ENCODE measurements at regions not wholly inside any gene's neighbourhood (a gene's known extent, or its start where the extent isn't known, plus 50 kb on each side); places are given as distances from the start of the nearest gene placed in this dataset.

DNA sequence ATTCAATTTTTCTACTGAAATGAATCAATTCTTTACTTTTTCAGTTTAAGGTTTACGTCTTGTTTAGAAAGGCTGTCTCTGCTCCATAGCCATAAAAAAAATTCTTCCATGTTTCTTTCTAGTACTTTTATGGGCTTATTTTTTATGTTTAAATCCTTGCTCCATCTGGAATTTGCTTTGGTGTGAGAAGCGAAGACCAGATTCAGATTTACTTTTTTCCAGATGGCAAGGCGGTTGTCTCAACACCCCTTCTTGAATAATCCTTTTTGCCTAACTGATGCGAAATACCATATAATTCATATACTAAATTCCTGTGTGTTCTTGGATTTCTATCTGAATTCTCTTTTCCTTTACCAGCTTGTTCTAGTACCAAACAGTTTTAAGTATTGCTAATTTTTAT lies 101.5 kb downstream of the C1orf94 start:
- WGBS: 68% methylated on average over 4 of the region's 4 CpGs
- no peak for TF ChIP-seq POLR2A (IDR thresholded peaks at IDR 0.05)
- TF ChIP-seq EP300 (IDR thresholded peaks at IDR 0.05): no peak
- TF ChIP-seq POLR2AphosphoS5 (IDR thresholded peaks at IDR 0.05): no peak
- TF ChIP-seq, protein P1, sequence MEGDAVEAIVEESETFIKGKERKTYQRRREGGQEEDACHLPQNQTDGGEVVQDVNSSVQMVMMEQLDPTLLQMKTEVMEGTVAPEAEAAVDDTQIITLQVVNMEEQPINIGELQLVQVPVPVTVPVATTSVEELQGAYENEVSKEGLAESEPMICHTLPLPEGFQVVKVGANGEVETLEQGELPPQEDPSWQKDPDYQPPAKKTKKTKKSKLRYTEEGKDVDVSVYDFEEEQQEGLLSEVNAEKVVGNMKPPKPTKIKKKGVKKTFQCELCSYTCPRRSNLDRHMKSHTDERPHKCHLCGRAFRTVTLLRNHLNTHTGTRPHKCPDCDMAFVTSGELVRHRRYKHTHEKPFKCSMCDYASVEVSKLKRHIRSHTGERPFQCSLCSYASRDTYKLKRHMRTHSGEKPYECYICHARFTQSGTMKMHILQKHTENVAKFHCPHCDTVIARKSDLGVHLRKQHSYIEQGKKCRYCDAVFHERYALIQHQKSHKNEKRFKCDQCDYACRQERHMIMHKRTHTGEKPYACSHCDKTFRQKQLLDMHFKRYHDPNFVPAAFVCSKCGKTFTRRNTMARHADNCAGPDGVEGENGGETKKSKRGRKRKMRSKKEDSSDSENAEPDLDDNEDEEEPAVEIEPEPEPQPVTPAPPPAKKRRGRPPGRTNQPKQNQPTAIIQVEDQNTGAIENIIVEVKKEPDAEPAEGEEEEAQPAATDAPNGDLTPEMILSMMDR (IDR thresholded peaks at IDR 0.05): no peak
- Histone ChIP-seq H3K4me1 (no peaks in the 10 kb centered on the region), H3K36me3 (no peaks in the 10 kb centered on the region), H3K9me3 (no peaks in the 10 kb centered on the region), H3K27ac (no peak overlapping the region), H3K4me3 (no peak overlapping the region), H3K27me3 (peaks cover 12% of the 10 kb centered on the region)
- no peak for DNase-seq (ENCODE audit: low spot score in 2 of 2)

DNA sequence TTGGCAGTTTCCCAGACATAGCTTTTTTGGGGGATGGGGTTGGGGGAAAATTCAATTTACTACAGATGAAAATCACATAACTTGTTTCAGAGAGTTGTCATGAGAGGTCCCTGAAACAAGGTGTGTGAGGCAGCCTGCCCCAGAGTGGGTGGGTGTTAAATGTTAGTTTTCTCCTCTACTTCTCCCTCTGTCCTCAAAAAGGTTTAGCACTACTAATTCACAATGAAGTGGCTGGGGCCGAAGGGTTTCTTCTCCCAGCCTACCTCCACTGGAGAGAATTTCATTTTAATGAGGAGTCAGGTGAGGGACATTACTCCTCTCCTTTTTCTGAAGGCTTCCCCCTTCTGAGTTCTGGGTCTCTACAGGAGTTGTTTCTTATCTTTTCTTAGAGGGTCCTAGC lies 103.3 kb downstream of the C1orf94 start:
- no peak for TF ChIP-seq EP300 (IDR thresholded peaks at IDR 0.05)
- TF ChIP-seq POLR2A (IDR thresholded peaks at IDR 0.05): no peak
- H3K9me3 ChIP-seq: no peaks in the 10 kb centered on the region
- 95% methylated on average over 1 of the region's 1 CpG for WGBS
- DNase-seq (ENCODE audit: low spot score in 2 of 2): no peak
- H3K36me3 ChIP-seq: no peaks in the 10 kb centered on the region
- H3K4me3 ChIP-seq: no peak overlapping the region
- H3K4me1 ChIP-seq: no peaks in the 10 kb centered on the region
- peaks cover 13% of the 10 kb centered on the region for H3K27me3 ChIP-seq
- H3K27ac ChIP-seq: no peak overlapping the region

DNA sequence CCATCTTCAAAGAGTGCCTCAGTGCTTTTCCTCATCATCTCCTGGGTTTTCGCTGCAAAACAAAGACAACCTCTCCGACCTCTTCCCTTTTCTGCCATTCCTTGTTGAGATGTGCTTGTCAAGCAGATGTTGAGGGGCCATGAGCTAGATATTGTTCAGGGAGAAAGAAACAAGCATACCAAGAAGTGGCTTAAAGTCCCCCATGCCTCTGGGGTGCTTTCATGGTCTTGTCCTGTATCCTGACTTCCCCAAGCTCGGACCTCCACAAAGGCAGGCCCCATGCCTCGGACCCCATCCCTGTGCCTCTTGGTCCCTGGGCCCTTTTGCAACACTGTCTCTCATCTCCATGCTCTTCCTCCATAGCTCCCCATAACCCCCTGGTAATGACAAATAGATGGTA lies 103.8 kb downstream of the C1orf94 start:
- Histone ChIP-seq H3K9me3 (no peaks in the 10 kb centered on the region), H3K27me3 (peaks cover 16% of the 10 kb centered on the region), H3K27ac (no peak overlapping the region), H3K36me3 (no peaks in the 10 kb centered on the region), H3K4me1 (no peaks in the 10 kb centered on the region), H3K4me3 (no peak overlapping the region)
- DNase-seq (ENCODE audit: low spot score in 2 of 2): no peak
- TF ChIP-seq EP300 (IDR thresholded peaks at IDR 0.05) (no peak), POLR2A (IDR thresholded peaks at IDR 0.05) (no peak), POLR2AphosphoS5 (IDR thresholded peaks at IDR 0.05) (no peak)
- TF ChIP-seq, protein P1 (IDR thresholded peaks at IDR 0.05): no peak
- WGBS: 91% methylated on average over 4 of the region's 4 CpGs

DNA sequence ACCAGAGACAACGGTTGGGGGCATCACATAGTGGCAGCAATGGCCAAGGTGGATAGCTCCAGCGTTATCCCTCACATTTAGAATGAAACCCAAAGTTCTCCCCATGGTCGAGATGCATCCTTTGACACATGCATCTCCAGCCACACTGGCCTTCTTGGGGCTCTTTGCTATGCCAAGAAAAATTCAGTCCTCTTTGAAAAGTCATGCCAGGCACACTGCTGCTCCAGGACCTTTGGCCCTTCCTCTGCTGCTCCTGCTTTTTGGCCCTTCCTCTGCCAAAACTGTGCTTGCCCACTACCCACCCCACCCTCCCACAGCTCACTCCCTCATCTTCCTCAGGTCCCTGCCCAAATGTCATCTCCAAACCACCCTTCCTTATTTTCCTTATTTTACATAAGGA lies 106.4 kb downstream of the C1orf94 start:
- Histone ChIP-seq H3K36me3 (no peaks in the 10 kb centered on the region), H3K27me3 (peaks cover 16% of the 10 kb centered on the region), H3K27ac (no peak overlapping the region), H3K4me1 (no peaks in the 10 kb centered on the region), H3K9me3 (no peaks in the 10 kb centered on the region), H3K4me3 (no peak overlapping the region)
- no peak for TF ChIP-seq POLR2AphosphoS5 (IDR thresholded peaks at IDR 0.05)
- no peak for TF ChIP-seq EP300 (IDR thresholded peaks at IDR 0.05)
- TF ChIP-seq, protein P1 (IDR thresholded peaks at IDR 0.05): no peak
- TF ChIP-seq POLR2A (IDR thresholded peaks at IDR 0.05): no peak
- no peak for DNase-seq (ENCODE audit: low spot score in 2 of 2)
- 55% methylated on average over 3 of the region's 3 CpGs for WGBS

DNA sequence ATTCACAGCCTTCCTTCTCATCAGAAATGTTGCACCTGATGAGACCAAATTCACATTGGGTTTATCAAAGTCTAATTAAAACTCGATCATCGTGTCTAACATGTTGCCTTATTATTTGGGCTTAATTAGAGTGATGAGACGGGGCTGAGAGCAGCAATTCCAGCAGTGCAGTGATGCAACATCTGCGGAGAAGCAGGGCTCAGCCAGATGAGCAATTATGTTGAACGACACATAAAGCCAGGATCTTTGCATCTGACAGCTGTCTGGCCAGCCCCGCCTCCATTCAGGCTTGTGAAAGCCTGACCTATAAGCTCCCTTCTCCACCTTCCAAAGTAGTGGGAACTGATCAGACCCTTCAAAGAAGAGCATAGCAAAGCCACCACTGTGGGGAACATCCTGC lies 109.8 kb downstream of the C1orf94 start:
- Histone ChIP-seq H3K27me3 (peaks cover 15% of the 10 kb centered on the region), H3K9me3 (no peaks in the 10 kb centered on the region), H3K27ac (no peak overlapping the region), H3K4me1 (no peaks in the 10 kb centered on the region), H3K36me3 (no peaks in the 10 kb centered on the region), H3K4me3 (no peak overlapping the region)
- no peak for DNase-seq (ENCODE audit: low spot score in 2 of 2)
- WGBS: 38% methylated on average over 6 of the region's 6 CpGs
- no peak for TF ChIP-seq POLR2A (IDR thresholded peaks at IDR 0.05)
- no peak for TF ChIP-seq EP300 (IDR thresholded peaks at IDR 0.05)
- no peak for TF ChIP-seq POLR2AphosphoS5 (IDR thresholded peaks at IDR 0.05)
- TF ChIP-seq, protein P1 (IDR thresholded peaks at IDR 0.05): no peak

DNA sequence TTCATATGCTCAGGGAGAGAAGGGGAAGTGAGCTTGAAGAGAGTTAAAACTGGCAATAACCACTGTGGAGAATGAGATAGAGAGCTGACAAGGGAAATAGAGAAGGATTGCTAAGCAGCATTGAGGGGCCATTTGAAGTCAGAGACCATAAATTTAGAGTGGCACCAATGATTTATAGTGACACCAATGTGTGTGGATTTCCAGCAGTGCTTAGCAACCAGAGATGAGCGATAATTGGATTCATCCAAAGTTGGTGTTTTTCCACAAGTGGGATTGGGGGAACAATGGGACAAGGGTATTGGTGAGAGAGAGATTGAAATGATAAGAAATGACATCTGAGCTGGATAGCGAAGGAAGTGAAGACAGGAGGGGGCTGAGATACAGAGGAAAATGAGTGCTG lies 114.1 kb downstream of the C1orf94 start:
- no peaks in the 10 kb centered on the region for H3K4me1 ChIP-seq
- no peaks in the 10 kb centered on the region for H3K36me3 ChIP-seq
- no peak for DNase-seq (ENCODE audit: low spot score in 2 of 2)
- H3K4me3 ChIP-seq: no peak overlapping the region
- no peak for TF ChIP-seq POLR2AphosphoS5 (IDR thresholded peaks at IDR 0.05)
- TF ChIP-seq, protein P1 (IDR thresholded peaks at IDR 0.05): no peak
- no peak for TF ChIP-seq EP300 (IDR thresholded peaks at IDR 0.05)
- TF ChIP-seq POLR2A (IDR thresholded peaks at IDR 0.05): no peak
- WGBS: 71% methylated on average over 2 of the region's 2 CpGs
- no peaks in the 10 kb centered on the region for H3K9me3 ChIP-seq
- H3K27me3 ChIP-seq: peaks cover 11% of the 10 kb centered on the region
- no peak overlapping the region for H3K27ac ChIP-seq
